ENCODE measurements at regions not wholly inside any gene's neighbourhood (a gene's known extent, or its start where the extent isn't known, plus 50 kb on each side); places are given as distances from the start of the nearest gene placed in this dataset.

GRCh38 chr5:148905541-148905940 is 79.1 kb downstream of the ADRB2 start:
- no peak for DNase-seq (ENCODE audit: low spot score)
- TF ChIP-seq CTCF (IDR thresholded peaks at IDR 0.05; ENCODE audit: extremely low read depth, insufficient read depth, missing control alignments), result no peak
- in situ Hi-C loops (cut with MboI; ENCODE audit: low pct_unique_long_range_greater_than_20kb, low sequenced_read_pairs, unreplicated experiment), result no loop called here

- in situ Hi-C loops (cut with MboI; ENCODE audit: low pct_unique_long_range_greater_than_20kb, low sequenced_read_pairs, unreplicated experiment), result no loop called here
- DNase-seq (ENCODE audit: low spot score), result no peak
Observed at GRCh38 chr5:148906968-148907367, 80.6 kb downstream of the ADRB2 start.

GRCh38 chr5:148909040-148909439 is 82.6 kb downstream of the ADRB2 start:
- TF ChIP-seq CTCF (IDR thresholded peaks at IDR 0.05; ENCODE audit: extremely low read depth, insufficient read depth, missing control alignments), result no peak
- no peak for DNase-seq (ENCODE audit: low spot score)
- in situ Hi-C loops (cut with MboI; ENCODE audit: low pct_unique_long_range_greater_than_20kb, low sequenced_read_pairs, unreplicated experiment), result no loop called here

More at GRCh38 chr5:148906968-148907367, 80.6 kb downstream of the ADRB2 start:
- TF ChIP-seq CTCF (IDR thresholded peaks at IDR 0.05; ENCODE audit: extremely low read depth, insufficient read depth, missing control alignments), result no peak

GRCh38 chr5:148909766-148910165 is 83.4 kb downstream of the ADRB2 start:
- no peak for DNase-seq (ENCODE audit: low spot score)
- TF ChIP-seq CTCF (IDR thresholded peaks at IDR 0.05; ENCODE audit: extremely low read depth, insufficient read depth, missing control alignments), result no peak
- in situ Hi-C loops (cut with MboI; ENCODE audit: low pct_unique_long_range_greater_than_20kb, low sequenced_read_pairs, unreplicated experiment), result no loop called here

GRCh38 chr5:148910216-148910615 is 83.8 kb downstream of the ADRB2 start:
- no peak for DNase-seq (ENCODE audit: low spot score)
- no peak for TF ChIP-seq CTCF (IDR thresholded peaks at IDR 0.05; ENCODE audit: extremely low read depth, insufficient read depth, missing control alignments)
- in situ Hi-C loops (cut with MboI; ENCODE audit: low pct_unique_long_range_greater_than_20kb, low sequenced_read_pairs, unreplicated experiment), result no loop called here

DNA sequence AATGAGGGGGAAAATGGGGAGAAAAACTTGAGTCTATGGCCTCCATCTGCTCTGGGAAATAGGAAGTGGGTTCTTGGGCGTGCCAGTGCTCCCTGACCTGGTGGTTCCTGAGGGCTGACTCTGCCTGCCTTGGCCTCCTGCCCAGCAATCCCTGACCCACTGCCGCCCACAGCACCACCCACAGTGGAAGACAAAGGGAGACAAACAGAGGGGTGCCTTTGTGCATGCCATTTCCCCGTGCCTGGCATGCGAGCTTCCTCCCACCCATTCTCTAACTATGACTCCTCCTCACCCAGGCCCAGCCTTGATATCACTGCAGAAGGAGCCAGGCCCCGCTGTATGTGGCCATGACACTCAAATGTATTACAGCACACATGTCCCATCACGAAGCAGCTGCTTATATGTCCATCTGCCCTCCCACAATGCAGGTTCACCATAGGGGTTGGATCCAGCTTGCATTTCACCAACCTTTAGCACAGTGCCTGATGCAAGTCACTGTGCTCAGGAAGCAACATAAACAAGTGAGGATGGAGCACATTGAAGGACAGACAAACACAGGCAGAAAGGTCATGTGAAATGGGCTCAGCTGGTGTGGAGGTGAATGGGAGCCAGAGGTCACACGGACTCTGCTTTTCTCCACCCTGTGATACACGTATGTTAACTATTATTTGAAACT is 84.4 kb downstream of the ADRB2 start:
- no peak for DNase-seq (ENCODE audit: low spot score)

More for the DNA sequence above, 84.4 kb downstream of the ADRB2 start:
- TF ChIP-seq CTCF (IDR thresholded peaks at IDR 0.05; ENCODE audit: extremely low read depth, insufficient read depth, missing control alignments), result no peak
- in situ Hi-C loops (cut with MboI; ENCODE audit: low pct_unique_long_range_greater_than_20kb, low sequenced_read_pairs, unreplicated experiment), result no loop called here
